Neuronal stem cell (in vitro differentiated cells): ENCODE measurements at regions not wholly inside any gene's neighbourhood (a gene's known extent, or its start where the extent isn't known, plus 50 kb on each side); places are given as distances from the start of the nearest gene placed in this dataset.
A peak's percentile ranks its signal among the peaks of the same experiment; 100 is the strongest.

Experiments
- DNase-seq: peaks from one replicate; pipeline ENCODE4 v3.0.0-alpha.2; 2013; ENCODE audit warnings: low spot score
- H2AFZ ChIP-seq: one replicate; pipeline ENCODE4 v1.6.1; 2013; ENCODE audit warnings: mild to moderate bottlenecking, low read length, inconsistent platforms
- H2AK5ac ChIP-seq: 2 replicates; pipeline ENCODE4 v1.6.1; 2013; ENCODE audit warnings: low read depth, mild to moderate bottlenecking, inconsistent platforms, low read length, moderate library complexity, mixed read lengths
- H2BK120ac ChIP-seq: 2 replicates; pipeline ENCODE4 v1.6.1; 2013; ENCODE audit warnings: low read depth, mild to moderate bottlenecking, inconsistent platforms, low read length, moderate library complexity, mixed read lengths
- H2BK12ac ChIP-seq: one replicate; pipeline ENCODE4 v1.6.1; 2013; ENCODE audit warnings: low read length, inconsistent platforms
- H2BK15ac ChIP-seq: 2 replicates; pipeline ENCODE4 v1.6.1; 2013; ENCODE audit warnings: mild to moderate bottlenecking, low read length, inconsistent platforms, mixed read lengths
- H2BK5ac ChIP-seq: one replicate; pipeline ENCODE4 v1.6.1; 2013; ENCODE audit warnings: inconsistent platforms, mild to moderate bottlenecking, low read length, moderate library complexity
- H3K14ac ChIP-seq: one replicate; pipeline ENCODE4 v1.6.1; 2013; ENCODE audit warnings: low read length, inconsistent platforms
- H3K18ac ChIP-seq: 2 replicates; pipeline ENCODE4 v1.6.1; 2013; ENCODE audit warnings: low read length, inconsistent platforms
- H3K23ac ChIP-seq: 2 replicates; pipeline ENCODE4 v1.6.1; 2013; ENCODE audit warnings: low read depth, mild to moderate bottlenecking, mixed read lengths, low read length, inconsistent platforms; ENCODE audit not compliant: poor library complexity
- H3K27ac ChIP-seq: replicated peaks from 3 replicates; pipeline ENCODE4 v1.5.1; 2013; ENCODE audit warnings: low read length, inconsistent platforms
- H3K27me3 ChIP-seq, 3 experiments: 2 replicates each; pipeline ENCODE4 v1.6.1; 2013; ENCODE audit warnings: low read length in 3 of 3, mild to moderate bottlenecking in 2 of 3, inconsistent platforms in 1 of 3, low read depth in 1 of 3, mixed read lengths in 1 of 3, moderate library complexity in 1 of 3; ENCODE audit not compliant: control insufficient read depth in 3 of 3, insufficient read depth in 3 of 3
- H3K36me3 ChIP-seq, 2 donors: replicated peaks in 1 of 2; 2 replicates each; pipeline ENCODE4 v1.6.1; 2013; ENCODE audit warnings: low read length in 2 of 2; ENCODE audit not compliant: control insufficient read depth in 2 of 2, insufficient read depth in 2 of 2
- H3K4ac ChIP-seq: 2 replicates; pipeline ENCODE4 v1.6.1; 2013; ENCODE audit warnings: inconsistent platforms, mild to moderate bottlenecking, low read length, moderate library complexity
- H3K4me1 ChIP-seq, 2 donors: 1 replicate in 1 of 2; 2 replicates in 1 of 2; pipeline ENCODE4 v1.6.1; 2013; ENCODE audit warnings: low read length in 2 of 2, low read depth in 1 of 2; ENCODE audit not compliant: control insufficient read depth in 2 of 2, insufficient read depth in 1 of 2
- H3K4me2 ChIP-seq: one replicate; pipeline ENCODE4 v1.6.1; 2013; ENCODE audit warnings: mild to moderate bottlenecking, low read length, inconsistent platforms; ENCODE audit not compliant: insufficient read depth, poor library complexity, severe bottlenecking
- H3K4me3 ChIP-seq, 2 donors: 2 replicates each; pipeline ENCODE4 v1.5.1; 2013; ENCODE audit warnings: low read length in 2 of 2, mild to moderate bottlenecking in 2 of 2, inconsistent platforms in 1 of 2, moderate library complexity in 1 of 2
- H3K79me1 ChIP-seq: one replicate; pipeline ENCODE4 v1.6.1; 2013; ENCODE audit warnings: low read depth, mild to moderate bottlenecking, inconsistent platforms, low read length, moderate library complexity
- H3K9ac ChIP-seq: one replicate; pipeline ENCODE4 v1.6.1; 2013; ENCODE audit warnings: mild to moderate bottlenecking, low read depth, low read length, inconsistent platforms; ENCODE audit not compliant: poor library complexity
- H3K9me3 ChIP-seq, 2 donors: replicated peaks in 1 of 2; 2 replicates each; pipeline versions ENCODE3 to v1.6.1; 2013; ENCODE audit warnings: low read length in 2 of 2, mild to moderate bottlenecking in 2 of 2, inconsistent platforms in 1 of 2, low read depth in 1 of 2, mixed read lengths in 1 of 2, moderate library complexity in 1 of 2; ENCODE audit not compliant: control insufficient read depth in 2 of 2, insufficient read depth in 1 of 2
- H4K8ac ChIP-seq: one replicate; pipeline ENCODE4 v1.6.1; 2013; ENCODE audit warnings: low read depth, mild to moderate bottlenecking, inconsistent platforms, low read length, moderate library complexity
- H4K91ac ChIP-seq: one replicate; pipeline ENCODE4 v1.6.1; 2013; ENCODE audit warnings: low read length, low read depth, mild to moderate bottlenecking, inconsistent platforms; ENCODE audit not compliant: poor library complexity
- WGBS, 2 donors: extraction: QIAGEN DNeasy Blood & Tissue Kit; methylation state at CpG; one replicate each; pipeline ENCODE4 v1.1.7; 2013; ENCODE audit warnings: missing lambda C conversion rate in 2 of 2, mixed read lengths in 1 of 2; ENCODE audit not compliant: insufficient read length in 2 of 2, insufficient replicate concordance in 1 of 2; ENCODE audit errors: extremely low coverage in 2 of 2; 5-methylcytosine and 5-hydroxymethylcytosine counted together

DNA sequence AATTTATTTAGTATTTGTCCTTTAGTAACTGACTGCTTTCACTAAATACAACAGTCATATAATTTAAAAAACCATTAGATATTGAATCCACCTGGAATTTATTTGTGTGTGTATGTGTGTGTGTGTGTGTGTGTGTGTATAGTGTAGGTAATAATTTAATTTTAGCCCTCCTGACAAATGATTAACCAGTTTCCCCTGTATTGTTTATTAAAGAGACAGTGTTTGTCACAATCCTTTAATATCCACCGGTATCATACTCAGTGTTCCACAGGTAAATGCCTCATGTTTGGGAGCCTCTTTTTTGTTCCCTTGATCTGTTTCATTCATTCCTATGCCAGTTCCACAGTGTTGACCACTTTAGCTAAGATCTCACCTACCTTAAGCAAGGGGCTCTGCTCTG, 134.6 kb upstream of the IRX3 start:
- WGBS, 2 donors: no CpG with 5 or more reads among the region's 1 CpG
- Histone ChIP-seq H3K23ac (no peak overlapping the region), H2AFZ (no peak overlapping the region)

DNA sequence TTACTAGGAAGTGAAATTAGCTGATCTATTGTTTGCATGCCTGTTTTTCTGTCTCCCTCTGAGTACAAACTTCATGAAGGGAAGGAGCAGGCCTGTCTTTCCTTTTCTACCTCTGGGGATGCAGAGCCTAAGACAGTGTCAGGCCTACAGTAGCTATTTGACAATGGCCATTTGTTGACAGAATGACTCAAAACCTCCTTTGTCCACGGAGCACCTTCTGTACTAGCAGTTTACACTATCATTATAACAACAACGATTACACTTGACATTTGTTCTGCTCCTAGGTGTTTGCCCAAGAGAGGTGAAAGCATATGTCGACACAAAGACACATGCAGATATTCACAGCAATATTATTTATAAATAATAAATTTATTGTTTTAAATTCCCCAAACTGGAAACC, 132.3 kb upstream of the IRX3 start:
- Histone ChIP-seq H3K23ac (no peak overlapping the region), H2BK12ac (no peak overlapping the region), H3K36me3 (no peaks in the 10 kb centered on the region), H3K79me1 (no peaks in the 10 kb centered on the region), H2BK5ac (no peak overlapping the region), H3K4me1 (no peaks in the 10 kb centered on the region), H3K9me3 (peaks cover 0 to 3% of the 10 kb centered on the region in 2 donors), H2AFZ (no peak overlapping the region), H3K4me2 (no peak overlapping the region), H3K4me3 (no peak overlapping the region), H3K18ac (no peak overlapping the region), H3K14ac (no peak overlapping the region), H3K4ac (no peak overlapping the region), H2AK5ac (no peak overlapping the region), H2BK120ac (no peak overlapping the region), H3K27ac (no peak overlapping the region), H2BK15ac (no peak overlapping the region), H4K8ac (no peak overlapping the region), H3K27me3 (peaks cover 0 to 10% (median 0%) of the 10 kb centered on the region in 3 experiments), H4K91ac (no peak overlapping the region), H3K9ac (no peak overlapping the region)
- no CpG with 5 or more reads among the region's 3 CpGs for WGBS, 2 donors
- DNase-seq: no peak

More for the DNA sequence above, 134.6 kb upstream of the IRX3 start:
- H3K79me1 ChIP-seq: no peaks in the 10 kb centered on the region
- no peak overlapping the region for H3K18ac ChIP-seq
- no peak overlapping the region for H2AK5ac ChIP-seq
- H3K9me3 ChIP-seq: no peaks in the 10 kb centered on the region
- DNase-seq: no peak
- no peak overlapping the region for H3K9ac ChIP-seq
- H4K8ac ChIP-seq: no peak overlapping the region
- no peak overlapping the region for H2BK120ac ChIP-seq
- H2BK12ac ChIP-seq: no peak overlapping the region
- H3K36me3 ChIP-seq: no peaks in the 10 kb centered on the region
- H2BK5ac ChIP-seq: no peak overlapping the region
- H3K4me2 ChIP-seq: no peak overlapping the region
- H3K4me1 ChIP-seq: no peaks in the 10 kb centered on the region
- no peak overlapping the region for H3K27ac ChIP-seq
- H3K14ac ChIP-seq: no peak overlapping the region
- H3K4me3 ChIP-seq: no peak overlapping the region
- no peak overlapping the region for H4K91ac ChIP-seq
- H3K4ac ChIP-seq: no peak overlapping the region
- peaks cover 0 to 17% (median 0%) of the 10 kb centered on the region in 3 experiments for H3K27me3 ChIP-seq
- H2BK15ac ChIP-seq: no peak overlapping the region

DNA sequence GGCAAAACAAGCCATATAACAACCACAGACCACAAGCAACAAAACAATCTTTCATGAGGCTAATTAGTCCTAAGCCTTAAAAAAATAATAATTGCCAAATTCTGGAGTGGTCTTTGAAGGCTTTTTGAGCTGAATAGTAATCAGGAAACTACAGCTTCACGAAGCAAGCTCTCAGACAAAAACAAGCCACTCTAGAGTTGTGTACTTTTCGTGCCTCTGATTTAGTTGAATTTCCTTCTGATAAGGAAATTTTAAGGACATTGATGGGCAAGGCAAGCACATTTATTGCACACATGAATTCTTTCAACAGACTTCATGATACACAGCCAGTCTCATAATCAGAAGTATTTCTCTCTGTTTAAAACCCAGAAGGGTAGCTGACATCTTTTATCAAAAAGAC, 130.8 kb upstream of the IRX3 start:
- H3K14ac ChIP-seq: no peak overlapping the region
- H3K4ac ChIP-seq: no peak overlapping the region
- H2BK15ac ChIP-seq: no peak overlapping the region
- no peak overlapping the region for H2BK5ac ChIP-seq
- H3K18ac ChIP-seq: no peak overlapping the region
- H4K8ac ChIP-seq: no peak overlapping the region
- no peak overlapping the region for H2AK5ac ChIP-seq
- no peaks in the 10 kb centered on the region for H3K36me3 ChIP-seq
- no peak overlapping the region for H4K91ac ChIP-seq
- no peaks in the 10 kb centered on the region for H3K79me1 ChIP-seq
- no peaks in the 10 kb centered on the region for H3K4me1 ChIP-seq
- peaks cover 0 to 3% of the 10 kb centered on the region in 2 donors for H3K9me3 ChIP-seq
- H3K9ac ChIP-seq: no peak overlapping the region
- no peak overlapping the region for H3K23ac ChIP-seq
- no peak overlapping the region for H3K4me2 ChIP-seq
- no peak overlapping the region for H2BK12ac ChIP-seq
- DNase-seq: no peak
- WGBS, 2 donors: no CpG with 5 or more reads among the region's 2 CpGs
- no peak overlapping the region for H2BK120ac ChIP-seq
- H3K27ac ChIP-seq: no peak overlapping the region
- no peak overlapping the region for H3K4me3 ChIP-seq
- H3K27me3 ChIP-seq: peaks cover 0 to 18% (median 0%) of the 10 kb centered on the region in 3 experiments
- no peak overlapping the region for H2AFZ ChIP-seq

DNA sequence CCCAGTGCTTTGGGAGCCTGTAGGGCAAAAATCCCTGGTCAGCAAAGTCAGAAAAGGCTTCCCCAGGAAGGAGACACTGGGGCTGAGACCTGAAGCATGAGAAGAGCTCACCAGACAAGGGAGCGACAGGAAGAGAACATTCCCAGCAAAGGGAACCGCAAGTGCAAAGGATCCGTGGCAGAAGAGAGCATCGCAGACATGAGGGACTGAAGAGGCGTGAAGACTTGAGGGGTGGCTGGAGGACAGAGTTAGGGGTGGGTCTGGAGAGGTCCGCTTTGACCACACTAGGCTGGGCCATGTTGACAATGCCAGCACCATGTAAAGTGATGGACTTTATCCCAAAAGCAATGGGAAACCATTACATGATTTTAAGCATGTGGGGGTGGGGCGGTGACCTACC, 128.1 kb upstream of the IRX3 start:
- Histone ChIP-seq H2BK15ac (no peak overlapping the region), H3K36me3 (no peaks in the 10 kb centered on the region), H3K4me3 (no peak overlapping the region), H3K4me2 (no peak overlapping the region), H2BK12ac (no peak overlapping the region), H3K9ac (no peak overlapping the region), H3K27ac (no peak overlapping the region), H4K91ac (no peak overlapping the region), H3K4me1 (peaks cover 3 to 8% of the 10 kb centered on the region in 2 donors), H2AK5ac (no peak overlapping the region), H3K4ac (no peak overlapping the region), H3K9me3 (peaks cover 0 to 3% of the 10 kb centered on the region in 2 donors), H3K18ac (peak overlapping the region; percentile 29), H3K79me1 (no peaks in the 10 kb centered on the region), H3K27me3 (peaks cover 0 to 26% (median 3%) of the 10 kb centered on the region in 3 experiments), H2BK5ac (no peak overlapping the region), H3K14ac (no peak overlapping the region), H2AFZ (peak overlapping the region; percentile 1), H3K23ac (no peak overlapping the region), H2BK120ac (no peak overlapping the region), H4K8ac (no peak overlapping the region)
- no CpG with 5 or more reads among the region's 7 CpGs for WGBS, 2 donors
- DNase-seq: no peak
